HCT116 (cell line): ENCODE measurements at regions not wholly inside any gene's neighbourhood (a gene's known extent, or its start where the extent isn't known, plus 50 kb on each side); places are given as distances from the start of the nearest gene placed in this dataset.

Source experiments
- ATAC-seq: fragments of 200-7000 bp; cut with Tn5 transposase; 2 replicates; pipeline ENCODE4 v1.9.1; 2020; ENCODE audit warnings: mild to moderate bottlenecking, moderate library complexity
- BruUV-seq: library from RNA; stranded (reverse); fragments of 400-500 nt; replicated peaks from 2 replicates; lab custom pipeline; 2021; lab: Mats Ljungman, UMichigan
- CTCF ChIA-PET: fragments of 300-600 bp; sonication (Branson Sonifier 250); formaldehyde crosslinking; loops from one replicate; lab custom pipeline; 2021; ENCODE audit warnings: antibody characterized with exemption; lab: Charles Lee
- POLR2A ChIA-PET: fragments of 300-600, 350-600 bp; sonication (Branson Sonifier 250); formaldehyde crosslinking; loops from one replicate; lab custom pipeline; 2021; ENCODE audit warnings: antibody characterized with exemption; lab: Charles Lee
- RAD21 ChIA-PET, 2 experiments: fragments of 300-600 bp; sonication (Branson Sonifier 250); formaldehyde crosslinking; loops; one replicate each; lab custom pipeline; 2023; ENCODE audit warnings: low total read pairs in 2 of 2; ENCODE audit not compliant: uncharacterized antibody in 2 of 2, unreplicated experiment in 2 of 2, low non-redundant PET in 1 of 2; lab: Charles Lee
- DNase-seq: peaks from one replicate; pipeline ENCODE4 v3.0.0-alpha.2; 2010; ENCODE audit warnings: low read depth, low spot score
- H2AFZ ChIP-seq: fragments of 200-600 bp; shearing (Covaris generic), sonication (generic); 2 replicates; pipeline ENCODE4 v1.6.1; 2017; ENCODE audit warnings: low read depth, mixed run types, mixed read lengths, antibody characterized with exemption, low read length; ENCODE audit not compliant: poor library complexity, severe bottlenecking
- H3K27ac ChIP-seq: 2 replicates; pipeline ENCODE4 v1.5.1; 2012; ENCODE audit warnings: low read depth, low read length
- H3K27me3 ChIP-seq: fragments of 200-600 bp; sonication (generic); 2 replicates; pipeline ENCODE4 v1.6.1; 2016; ENCODE audit warnings: mixed run types, low read length, mixed read lengths; ENCODE audit not compliant: insufficient read depth
- H3K36me3 ChIP-seq, 2 experiments: fragments of 200-500 bp in 1 of 2; fragments of 200-600 bp in 1 of 2; sonication (Bioruptor generic) in 1 of 2; sonication (generic) in 1 of 2; 2 replicates each; pipeline versions ENCODE4 v1.5.1 to v1.6.1; 2014 to 2016; ENCODE audit warnings: low read length in 2 of 2, inconsistent platforms in 1 of 2, mixed read lengths in 1 of 2, mixed run types in 1 of 2; ENCODE audit not compliant: insufficient read depth in 2 of 2, control insufficient read depth in 1 of 2
- H3K4me1 ChIP-seq, 2 experiments: fragments of 200-600 bp in 1 of 2; sonication (generic) in 1 of 2; 2 replicates each; pipeline versions ENCODE4 v1.5.1 to v1.6.1; 2012 to 2017; ENCODE audit warnings: low read length in 2 of 2, inconsistent platforms in 1 of 2, mild to moderate bottlenecking in 1 of 2, mixed read lengths in 1 of 2, mixed run types in 1 of 2, moderate library complexity in 1 of 2; ENCODE audit not compliant: insufficient read depth in 2 of 2, control insufficient read depth in 1 of 2
- H3K4me2 ChIP-seq: fragments of 200-600 bp; sonication (generic); 2 replicates; pipeline ENCODE4 v1.6.1; 2017; ENCODE audit warnings: mixed run types, low read length, mixed read lengths
- H3K4me3 ChIP-seq, 2 experiments: fragments of 200-600 bp in 1 of 2; sonication (generic) in 1 of 2; replicated peaks in 1 of 2; 2 replicates each; pipeline ENCODE4 v1.5.1; 2011 to 2016; ENCODE audit warnings: low read length in 2 of 2, control low read depth in 1 of 2, low read depth in 1 of 2, mild to moderate bottlenecking in 1 of 2, mixed read lengths in 1 of 2, mixed run types in 1 of 2
- H3K79me2 ChIP-seq: fragments of 200-600 bp; sonication (generic); 2 replicates; pipeline ENCODE4 v1.6.1; 2017; ENCODE audit warnings: mild to moderate bottlenecking, mixed run types, low read length, moderate library complexity, mixed read lengths; ENCODE audit not compliant: insufficient read depth
- H3K9ac ChIP-seq: fragments of 200-600 bp; sonication (generic); 2 replicates; pipeline ENCODE4 v1.6.1; 2016; ENCODE audit warnings: low read length, mixed read lengths
- H3K9me2 ChIP-seq: fragments of 200-600 bp; sonication (generic), shearing (Covaris generic); 2 replicates; pipeline ENCODE4 v1.6.1; 2017; ENCODE audit warnings: mixed run types, mild to moderate bottlenecking, moderate library complexity; ENCODE audit not compliant: insufficient read depth
- H3K9me3 ChIP-seq, 2 experiments: fragments of 200-500 bp in 1 of 2; fragments of 200-600 bp in 1 of 2; sonication (Bioruptor generic) in 1 of 2; sonication (generic) in 1 of 2; 2 replicates each; pipeline ENCODE4 v1.6.1; 2014 to 2017; ENCODE audit warnings: low read length in 2 of 2, mixed read lengths in 2 of 2, inconsistent platforms in 1 of 2, low read depth in 1 of 2, mild to moderate bottlenecking in 1 of 2, mixed run types in 1 of 2, moderate library complexity in 1 of 2; ENCODE audit not compliant: control insufficient read depth in 1 of 2, insufficient read depth in 1 of 2
- H4K20me1 ChIP-seq: fragments of 200-600 bp; sonication (generic), shearing (Covaris generic); 2 replicates; pipeline ENCODE4 v1.6.1; 2017; ENCODE audit warnings: mixed run types, mild to moderate bottlenecking, moderate library complexity; ENCODE audit not compliant: insufficient read depth
- CEBPB ChIP-seq: IDR thresholded peaks from 2 replicates; pipeline ENCODE4 v1.6.1; 2012; ENCODE audit warnings: low read depth
- ELF1 ChIP-seq: IDR thresholded peaks from 2 replicates; pipeline ENCODE4 v1.6.1; 2012; ENCODE audit warnings: low read depth, borderline replicate concordance
- EZH2 ChIP-seq: fragments of 200-600 bp; sonication (generic); IDR thresholded peaks from 2 replicates; pipeline ENCODE4 v1.6.1; 2017; ENCODE audit warnings: antibody characterized with exemption, mixed run types
- POLR2AphosphoS5 ChIP-seq: IDR thresholded peaks from 2 replicates; pipeline ENCODE4 v1.6.1; 2011; ENCODE audit warnings: mild to moderate bottlenecking, low read depth, low read length, moderate library complexity
- RAD21 ChIP-seq: IDR thresholded peaks from 2 replicates; pipeline ENCODE4 v1.6.1; 2012; ENCODE audit warnings: low read depth, mild to moderate bottlenecking
- SIN3A ChIP-seq: IDR thresholded peaks from 2 replicates; pipeline ENCODE4 v1.6.1; 2012; ENCODE audit warnings: low read depth
- SRF ChIP-seq: IDR thresholded peaks from 2 replicates; pipeline ENCODE4 v1.6.1; 2012; ENCODE audit warnings: low read depth
- TCF7L2 ChIP-seq: IDR thresholded peaks from 2 replicates; pipeline ENCODE4 v1.7.0; 2011; ENCODE audit warnings: borderline replicate concordance, inconsistent platforms; ENCODE audit not compliant: insufficient read depth, insufficient read length; ENCODE audit errors: extremely low read depth
- YY1 ChIP-seq: IDR thresholded peaks from 2 replicates; pipeline ENCODE4 v1.6.1; 2011; ENCODE audit warnings: low read length, low read depth, moderate library complexity, mild to moderate bottlenecking; ENCODE audit not compliant: insufficient replicate concordance; ENCODE audit errors: extremely low read depth
- ZBTB33 ChIP-seq: IDR thresholded peaks from 2 replicates; pipeline ENCODE4 v1.6.1; 2011; ENCODE audit warnings: mild to moderate bottlenecking, low read length, moderate library complexity; ENCODE audit not compliant: insufficient replicate concordance; ENCODE audit errors: extremely low read depth
- ZFX ChIP-seq: fragments of 450-650 bp; IDR thresholded peaks from 2 replicates; pipeline ENCODE4 v1.6.1; 2017
- intact Hi-C: fragments of 100-400 bp; cut with micrococcal nuclease; formaldehyde crosslinking; loops from 2 replicates; pipeline ENCODE4 v1.10.0; 2022
- TF ChIP-seq, protein P1 (sequence below): IDR thresholded peaks from 2 replicates; pipeline ENCODE4 v1.6.1; 2012
- TF ChIP-seq, protein P2 (sequence below): IDR thresholded peaks from 2 replicates; pipeline ENCODE4 v1.6.1; 2012; ENCODE audit warnings: low read depth

DNA sequence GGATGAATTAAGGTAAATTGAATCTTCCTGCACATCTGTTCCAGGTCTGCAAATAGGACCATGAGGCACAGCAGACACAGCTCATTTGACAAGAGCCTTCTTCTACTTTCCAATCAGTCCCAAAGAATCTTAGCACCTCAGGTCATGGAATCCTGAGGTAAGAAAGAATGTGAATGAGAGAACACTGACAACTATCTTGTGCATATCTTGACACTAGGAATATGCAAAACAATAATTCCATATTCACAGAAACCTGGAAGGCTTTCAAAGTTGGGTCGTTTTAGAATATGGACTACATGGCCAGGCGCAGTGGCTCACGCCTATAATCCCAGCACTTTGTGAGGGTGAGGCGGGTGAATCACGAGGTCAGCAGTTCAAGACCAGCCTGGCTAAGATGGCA lies 1009.4 kb upstream of the GOT2 start (continued):
- TF ChIP-seq TCF7L2 (no peak), ZBTB33 (no peak), EZH2 (no peak), ZFX (no peak), ELF1 (no peak), POLR2AphosphoS5 (no peak)
- TF ChIP-seq, all 23 proteins: peak for 0

DNA sequence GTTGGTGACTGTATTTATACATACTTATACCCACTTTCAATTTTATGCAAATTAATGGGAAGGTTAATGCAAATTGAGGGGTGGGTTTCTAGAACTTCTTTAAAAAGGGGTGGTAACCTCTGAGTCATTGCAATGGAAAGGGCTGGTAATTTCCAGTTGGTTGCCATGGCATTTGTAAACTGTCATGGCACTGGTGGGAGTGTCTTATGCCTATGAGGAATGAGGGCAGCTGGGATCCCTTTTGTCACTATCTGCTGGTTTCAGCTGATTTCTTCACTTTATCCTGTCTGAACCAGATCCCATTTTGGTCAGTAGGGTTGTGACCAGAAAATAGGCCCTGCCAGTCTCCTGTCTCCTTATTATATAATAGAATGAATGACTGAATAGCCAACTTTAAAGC lies 1006.7 kb upstream of the GOT2 start:
- no peak for TF ChIP-seq YY1
- no peak for TF ChIP-seq CEBPB
- TF ChIP-seq ELF1, result no peak
- no peak for TF ChIP-seq RAD21
- no peak for TF ChIP-seq SIN3A
- no peak for TF ChIP-seq SRF
- TF ChIP-seq, protein P1, sequence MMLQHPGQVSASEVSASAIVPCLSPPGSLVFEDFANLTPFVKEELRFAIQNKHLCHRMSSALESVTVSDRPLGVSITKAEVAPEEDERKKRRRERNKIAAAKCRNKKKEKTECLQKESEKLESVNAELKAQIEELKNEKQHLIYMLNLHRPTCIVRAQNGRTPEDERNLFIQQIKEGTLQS, result no peak
- TF ChIP-seq, protein P2, sequence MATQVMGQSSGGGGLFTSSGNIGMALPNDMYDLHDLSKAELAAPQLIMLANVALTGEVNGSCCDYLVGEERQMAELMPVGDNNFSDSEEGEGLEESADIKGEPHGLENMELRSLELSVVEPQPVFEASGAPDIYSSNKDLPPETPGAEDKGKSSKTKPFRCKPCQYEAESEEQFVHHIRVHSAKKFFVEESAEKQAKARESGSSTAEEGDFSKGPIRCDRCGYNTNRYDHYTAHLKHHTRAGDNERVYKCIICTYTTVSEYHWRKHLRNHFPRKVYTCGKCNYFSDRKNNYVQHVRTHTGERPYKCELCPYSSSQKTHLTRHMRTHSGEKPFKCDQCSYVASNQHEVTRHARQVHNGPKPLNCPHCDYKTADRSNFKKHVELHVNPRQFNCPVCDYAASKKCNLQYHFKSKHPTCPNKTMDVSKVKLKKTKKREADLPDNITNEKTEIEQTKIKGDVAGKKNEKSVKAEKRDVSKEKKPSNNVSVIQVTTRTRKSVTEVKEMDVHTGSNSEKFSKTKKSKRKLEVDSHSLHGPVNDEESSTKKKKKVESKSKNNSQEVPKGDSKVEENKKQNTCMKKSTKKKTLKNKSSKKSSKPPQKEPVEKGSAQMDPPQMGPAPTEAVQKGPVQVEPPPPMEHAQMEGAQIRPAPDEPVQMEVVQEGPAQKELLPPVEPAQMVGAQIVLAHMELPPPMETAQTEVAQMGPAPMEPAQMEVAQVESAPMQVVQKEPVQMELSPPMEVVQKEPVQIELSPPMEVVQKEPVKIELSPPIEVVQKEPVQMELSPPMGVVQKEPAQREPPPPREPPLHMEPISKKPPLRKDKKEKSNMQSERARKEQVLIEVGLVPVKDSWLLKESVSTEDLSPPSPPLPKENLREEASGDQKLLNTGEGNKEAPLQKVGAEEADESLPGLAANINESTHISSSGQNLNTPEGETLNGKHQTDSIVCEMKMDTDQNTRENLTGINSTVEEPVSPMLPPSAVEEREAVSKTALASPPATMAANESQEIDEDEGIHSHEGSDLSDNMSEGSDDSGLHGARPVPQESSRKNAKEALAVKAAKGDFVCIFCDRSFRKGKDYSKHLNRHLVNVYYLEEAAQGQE, result no peak
- ChIA-PET POLR2A (no interaction called here), CTCF (no interaction called here), RAD21 (no interaction called here)
- Histone ChIP-seq H3K27ac (no peak overlapping the region), H3K4me3 (no peak overlapping the region), H4K20me1 (no peaks in the 10 kb centered on the region), H3K4me2 (no peak overlapping the region), H3K4me1 (no peaks in the 10 kb centered on the region), H3K9ac (no peak overlapping the region), H3K9me3 (peaks cover 9 to 11% of the 10 kb centered on the region in 2 experiments; a peak in 2 of 4 replicates), H3K79me2 (no peaks in the 10 kb centered on the region), H3K36me3 (no peaks in the 10 kb centered on the region), H3K9me2 (no peaks in the 10 kb centered on the region), H3K27me3 (no peaks in the 10 kb centered on the region), H2AFZ (no peak overlapping the region)
- BruUV-seq, result no TSS peak
- intact Hi-C loops, result no loop called here
- DNase-seq (no peak), ATAC-seq (no peak)
